ENCODE measurements at regions not wholly inside any gene's neighbourhood (a gene's known extent, or its start where the extent isn't known, plus 50 kb on each side); places are given as distances from the start of the nearest gene placed in this dataset.

DNA sequence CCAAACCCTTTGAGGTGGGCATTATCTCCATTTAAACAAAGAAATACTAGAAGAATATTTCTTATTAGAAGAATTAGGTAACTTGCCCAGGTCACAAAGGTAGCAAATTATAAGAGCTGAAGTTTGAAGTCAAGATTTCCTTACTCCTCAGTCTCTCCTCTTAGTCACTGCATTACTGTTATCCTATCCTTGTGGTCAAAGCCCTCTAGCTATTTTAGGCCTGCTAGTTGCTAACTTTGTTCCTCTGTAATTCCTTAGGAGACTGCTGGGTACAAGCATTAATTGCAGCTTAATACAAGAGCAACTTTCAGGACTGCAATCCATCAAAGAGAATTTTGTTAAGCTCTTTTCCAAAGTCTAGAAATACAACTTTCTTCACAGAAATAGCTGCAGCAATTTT, 528.2 kb downstream of the ZIC1 start (continued):
- TF ChIP-seq EGR1 (IDR thresholded peaks at IDR 0.05; ENCODE audit: borderline replicate concordance in 1 of 2, low read depth in 2 of 2, low read length in 2 of 2) (no peak), CREM (IDR thresholded peaks at IDR 0.05; ENCODE audit: low read depth) (no peak), NRF1 (conservative IDR thresholded peaks at IDR 0.05; ENCODE audit: low read depth, low read length) (no peak), BMI1 (IDR thresholded peaks at IDR 0.05; ENCODE audit: borderline replicate concordance) (no peak)

GRCh38 chr3:147937891-147938290, 528.7 kb downstream of the ZIC1 start:
- no peak for ATAC-seq

More at GRCh38 chr3:147937891-147938290, 528.7 kb downstream of the ZIC1 start:
- Histone ChIP-seq H3K4me3 (no peak overlapping the region), H3K27me3 (replicated peaks in 1 of 2; ENCODE audit: control insufficient read depth in 2 of 2, insufficient read depth in 2 of 2, low read length in 1 of 2) (no peaks in the 10 kb centered on the region), H3K9ac (ENCODE audit: control insufficient read depth, insufficient read depth, low read length) (no peak overlapping the region), H3K27ac (ENCODE audit: control insufficient read depth, insufficient read depth) (no peak overlapping the region), H3K4me2 (ENCODE audit: control insufficient read depth, insufficient read depth) (no peak overlapping the region), H3K4me1 (ENCODE audit: control insufficient read depth, insufficient read depth, low read length) (no peaks in the 10 kb centered on the region), H2AFZ (ENCODE audit: control insufficient read depth, low read depth, low read length) (no peak overlapping the region), H4K20me1 (ENCODE audit: control insufficient read depth, insufficient read depth) (no peaks in the 10 kb centered on the region), H3K36me3 (ENCODE audit: control insufficient read depth in 2 of 2, insufficient read depth in 2 of 2, low read length in 1 of 2) (no peaks in the 10 kb centered on the region), H3K9me3 (replicated peaks; ENCODE audit: control insufficient read depth, insufficient read depth, low read length) (no peaks in the 10 kb centered on the region), H3K79me2 (ENCODE audit: control insufficient read depth, insufficient read depth, low read length) (no peaks in the 10 kb centered on the region)
- FAIRE-seq = no peak
- no TSS peak for BruUV-seq (replicated peaks)
- RAD21 ChIA-PET (ENCODE audit: unreplicated experiment) = no interaction called here
- SMC1A ChIA-PET (ENCODE audit: uncharacterized antibody, unreplicated experiment) = interaction anchor here (1.4 kb wide), 1 partner anchor 17 kb away, joined by 3 read pairs; no protein-coding TSS in a partner anchor
- no peak for DNase-seq (ENCODE audit: low read depth, low spot score)
- POLR2A ChIA-PET = no interaction called here
- in situ Hi-C loops (cut with MboI) (no loop called here), intact Hi-C loops (cut with micrococcal nuclease; ENCODE audit: unreplicated experiment) (no loop called here)
- TF ChIP-seq MXI1 (IDR thresholded peaks at IDR 0.05; ENCODE audit: low read depth, low read length) (no peak), NFIC (IDR thresholded peaks at IDR 0.05; ENCODE audit: low read depth, low read length) (no peak), STAT1 (conservative IDR thresholded peaks at IDR 0.05) (no peak), LARP7 (IDR thresholded peaks at IDR 0.05) (no peak), NFYA (IDR thresholded peaks at IDR 0.05; ENCODE audit: borderline replicate concordance, low read depth, low read length) (no peak)
- TF ChIP-seq, protein P1, sequence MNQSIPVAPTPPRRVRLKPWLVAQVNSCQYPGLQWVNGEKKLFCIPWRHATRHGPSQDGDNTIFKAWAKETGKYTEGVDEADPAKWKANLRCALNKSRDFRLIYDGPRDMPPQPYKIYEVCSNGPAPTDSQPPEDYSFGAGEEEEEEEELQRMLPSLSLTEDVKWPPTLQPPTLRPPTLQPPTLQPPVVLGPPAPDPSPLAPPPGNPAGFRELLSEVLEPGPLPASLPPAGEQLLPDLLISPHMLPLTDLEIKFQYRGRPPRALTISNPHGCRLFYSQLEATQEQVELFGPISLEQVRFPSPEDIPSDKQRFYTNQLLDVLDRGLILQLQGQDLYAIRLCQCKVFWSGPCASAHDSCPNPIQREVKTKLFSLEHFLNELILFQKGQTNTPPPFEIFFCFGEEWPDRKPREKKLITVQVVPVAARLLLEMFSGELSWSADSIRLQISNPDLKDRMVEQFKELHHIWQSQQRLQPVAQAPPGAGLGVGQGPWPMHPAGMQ (IDR thresholded peaks at IDR 0.05; ENCODE audit: borderline replicate concordance) = no peak
- 4% methylated on average over 2 of the region's 2 CpGs for WGBS (ENCODE audit: insufficient coverage, insufficient replicate concordance, low lambda C conversion rate, missing lambda C conversion rate)
- CTCF ChIA-PET = interaction anchor here (1.7 to 1.8 kb wide), 2 partner anchors 11 to 24 kb away, joined by 3 to 4 read pairs; no protein-coding TSS in a partner anchor
